ENCODE measurements at regions not wholly inside any gene's neighbourhood (a gene's known extent, or its start where the extent isn't known, plus 50 kb on each side); places are given as distances from the start of the nearest gene placed in this dataset.

GRCh38 chr13:106104281-106104901 lies 431.1 kb downstream of the EFNB2 start:
- H3K36me3 Mint-ChIP-seq (ENCODE audit: low read depth): no peaks in the 10 kb centered on the region
- H3K27ac Mint-ChIP-seq: peak overlapping the region; percentile 95
- no peaks in the 10 kb centered on the region for H3K27me3 Mint-ChIP-seq (ENCODE audit: insufficient read depth)
- H3K9me3 Mint-ChIP-seq: no peaks in the 10 kb centered on the region
- no peak for TF ChIP-seq CTCF (IDR thresholded peaks at IDR 0.05)
- H3K4me3 Mint-ChIP-seq: peak overlapping the region; percentile 76
- peaks cover 72% of the 10 kb centered on the region for H3K4me1 Mint-ChIP-seq (ENCODE audit: low read depth)
- peak; percentile 89 for DNase-seq

- Mint-ChIP-seq H3K4me1 (ENCODE audit: low read depth) (peaks cover 66% of the 10 kb centered on the region), H3K9me3 (no peaks in the 10 kb centered on the region), H3K27me3 (ENCODE audit: insufficient read depth) (no peaks in the 10 kb centered on the region), H3K4me3 (peak overlapping the region; percentile 76), H3K27ac (peak overlapping the region; percentile 95), H3K36me3 (ENCODE audit: low read depth) (no peaks in the 10 kb centered on the region)
- TF ChIP-seq CTCF (IDR thresholded peaks at IDR 0.05): no peak
- peak; percentile 88 for DNase-seq
Observed at GRCh38 chr13:106103779-106104178, 431.7 kb downstream of the EFNB2 start.

- Mint-ChIP-seq H3K27ac (peak overlapping the region; percentile 95; the same call in 1 of the 2 replicates), H3K27me3 (ENCODE audit: insufficient read depth) (no peaks in the 10 kb centered on the region; the same call in 1 of the 2 replicates), H3K4me1 (ENCODE audit: low read depth) (peaks cover 64% of the 10 kb centered on the region), H3K4me3 (no peak overlapping the region), H3K36me3 (ENCODE audit: low read depth) (no peaks in the 10 kb centered on the region), H3K9me3 (no peaks in the 10 kb centered on the region)
- DNase-seq: no peak
- TF ChIP-seq CTCF (IDR thresholded peaks at IDR 0.05): no peak
Observed at GRCh38 chr13:106102786-106103185, 432.7 kb downstream of the EFNB2 start.

GRCh38 chr13:106101201-106101600 lies 434.3 kb downstream of the EFNB2 start:
- no peak for TF ChIP-seq CTCF (IDR thresholded peaks at IDR 0.05)
- Mint-ChIP-seq H3K4me3 (no peak overlapping the region), H3K4me1 (ENCODE audit: low read depth) (peaks cover 68% of the 10 kb centered on the region), H3K27me3 (ENCODE audit: insufficient read depth) (no peaks in the 10 kb centered on the region; the same call in 1 of the 2 replicates), H3K9me3 (no peaks in the 10 kb centered on the region), H3K27ac (no peak overlapping the region), H3K36me3 (ENCODE audit: low read depth) (no peaks in the 10 kb centered on the region; the same call in 1 of the 2 replicates)
- no peak for DNase-seq

GRCh38 chr13:106100171-106100919 lies 435.1 kb downstream of the EFNB2 start:
- H3K27me3 Mint-ChIP-seq (ENCODE audit: insufficient read depth): no peaks in the 10 kb centered on the region; the same call in 1 of the 2 replicates
- DNase-seq: no peak
- TF ChIP-seq CTCF (IDR thresholded peaks at IDR 0.05): no peak
- H3K9me3 Mint-ChIP-seq: no peaks in the 10 kb centered on the region
- peaks cover 6% of the 10 kb centered on the region for H3K36me3 Mint-ChIP-seq (ENCODE audit: low read depth)
- no peak overlapping the region for H3K27ac Mint-ChIP-seq
- H3K4me3 Mint-ChIP-seq: no peak overlapping the region
- peaks cover 68% of the 10 kb centered on the region for H3K4me1 Mint-ChIP-seq (ENCODE audit: low read depth)
